ENCODE measurements at regions not wholly inside any gene's neighbourhood (a gene's known extent, or its start where the extent isn't known, plus 50 kb on each side); places are given as distances from the start of the nearest gene placed in this dataset.

- Histone ChIP-seq H3K9me3 (no peaks in the 10 kb centered on the region), H3K4me1 (no peaks in the 10 kb centered on the region), H3K4me3 (no peak overlapping the region), H3K27me3 (no peaks in the 10 kb centered on the region), H3K36me3 (no peaks in the 10 kb centered on the region), H3K27ac (no peak overlapping the region)
- TF ChIP-seq CTCF (IDR thresholded peaks at IDR 0.05) = no peak
- DNase-seq (ENCODE audit: low spot score in 2 of 2) = peak in 1 of 2 donors; percentile 31
- intact Hi-C loops (cut with DNase I) = no loop called here
These were observed 362.8 kb upstream of the HS6ST1 start for GRCh38 chr2:128681507-128681906.

- H3K27ac ChIP-seq = no peak overlapping the region
- H3K4me1 ChIP-seq = no peaks in the 10 kb centered on the region
- no peak overlapping the region for H3K4me3 ChIP-seq
- H3K9me3 ChIP-seq = no peaks in the 10 kb centered on the region
- peak in 1 of 2 donors; percentile 28 for DNase-seq (ENCODE audit: low spot score in 2 of 2)
- intact Hi-C loops (cut with DNase I) = no loop called here
- no peaks in the 10 kb centered on the region for H3K27me3 ChIP-seq
- TF ChIP-seq CTCF (IDR thresholded peaks at IDR 0.05) = no peak
- no peaks in the 10 kb centered on the region for H3K36me3 ChIP-seq
These were observed 363.6 kb upstream of the HS6ST1 start for GRCh38 chr2:128682266-128682665.

- Histone ChIP-seq H3K27ac (no peak overlapping the region), H3K27me3 (no peaks in the 10 kb centered on the region), H3K4me1 (no peaks in the 10 kb centered on the region), H3K9me3 (no peaks in the 10 kb centered on the region), H3K4me3 (no peak overlapping the region), H3K36me3 (no peaks in the 10 kb centered on the region)
- peak in 1 of 2 donors; percentile 13 for DNase-seq (ENCODE audit: low spot score in 2 of 2)
- no peak for TF ChIP-seq CTCF (IDR thresholded peaks at IDR 0.05)
- intact Hi-C loops (cut with DNase I) = no loop called here
These were observed 364.1 kb upstream of the HS6ST1 start for GRCh38 chr2:128682729-128683284.

GRCh38 chr2:128684523-128684922 lies 365.9 kb upstream of the HS6ST1 start:
- peak in 1 of 2 donors; percentile 39 for DNase-seq (ENCODE audit: low spot score in 2 of 2)
- no peaks in the 10 kb centered on the region for H3K9me3 ChIP-seq

GRCh38 chr2:128685841-128686496 lies 367.3 kb upstream of the HS6ST1 start:
- intact Hi-C loops (cut with DNase I) = no loop called here
- H3K27me3 ChIP-seq = no peaks in the 10 kb centered on the region
- H3K36me3 ChIP-seq = no peaks in the 10 kb centered on the region
- H3K9me3 ChIP-seq = no peaks in the 10 kb centered on the region
- H3K4me3 ChIP-seq = no peak overlapping the region
- H3K4me1 ChIP-seq = no peaks in the 10 kb centered on the region
- DNase-seq (ENCODE audit: low spot score in 2 of 2) = peak in 1 of 2 donors; percentile 37
- no peak for TF ChIP-seq CTCF (IDR thresholded peaks at IDR 0.05)
- H3K27ac ChIP-seq = no peak overlapping the region

More at GRCh38 chr2:128684523-128684922, 365.9 kb upstream of the HS6ST1 start:
- H3K27ac ChIP-seq = no peak overlapping the region
- H3K36me3 ChIP-seq = no peaks in the 10 kb centered on the region
- H3K4me3 ChIP-seq = no peak overlapping the region
- no peak for TF ChIP-seq CTCF (IDR thresholded peaks at IDR 0.05)
- intact Hi-C loops (cut with DNase I) = no loop called here
- no peaks in the 10 kb centered on the region for H3K27me3 ChIP-seq
- H3K4me1 ChIP-seq = no peaks in the 10 kb centered on the region
